ENCODE measurements at regions not wholly inside any gene's neighbourhood (a gene's known extent, or its start where the extent isn't known, plus 50 kb on each side); places are given as distances from the start of the nearest gene placed in this dataset.

GRCh38 chr1:208866386-208866955, 622.3 kb upstream of the PLXNA2 start:
- no peaks in the 10 kb centered on the region for H3K36me3 ChIP-seq
- intact Hi-C loops (cut with DNase I) = no loop called here
- DNase-seq (no peak), ATAC-seq (no peak), FAIRE-seq (no peak)
- WGBS, 2 donors = 85 to 88% methylated on average over 3 of the region's 3 CpGs
- H3K9me3 ChIP-seq = no peaks in the 10 kb centered on the region
- no peak for TF ChIP-seq CTCF (IDR thresholded peaks at IDR 0.05)
- no peak overlapping the region for H3K27ac ChIP-seq
- no peak overlapping the region for H3K4me3 ChIP-seq
- H3K4me1 ChIP-seq = no peaks in the 10 kb centered on the region
- H3K27me3 ChIP-seq = no peaks in the 10 kb centered on the region

- TF ChIP-seq CTCF (IDR thresholded peaks at IDR 0.05) = no peak
- FAIRE-seq (no peak), DNase-seq (no peak), ATAC-seq (no peak)
- H3K4me1 ChIP-seq = no peaks in the 10 kb centered on the region
- no peak overlapping the region for H3K27ac ChIP-seq
- H3K9me3 ChIP-seq = no peaks in the 10 kb centered on the region
- WGBS, 2 donors = 34 to 58% methylated on average over 2 of the region's 2 CpGs
- intact Hi-C loops (cut with DNase I) = no loop called here
- H3K27me3 ChIP-seq = no peaks in the 10 kb centered on the region
- no peak overlapping the region for H3K4me3 ChIP-seq
- H3K36me3 ChIP-seq = no peaks in the 10 kb centered on the region
Measured at GRCh38 chr1:208868554-208868953, 624.4 kb upstream of the PLXNA2 start.

- ATAC-seq = no peak
- no peak for TF ChIP-seq CTCF (IDR thresholded peaks at IDR 0.05)
- Histone ChIP-seq H3K4me1 (no peaks in the 10 kb centered on the region), H3K9me3 (no peaks in the 10 kb centered on the region), H3K27me3 (no peaks in the 10 kb centered on the region), H3K36me3 (no peaks in the 10 kb centered on the region), H3K27ac (no peak overlapping the region), H3K4me3 (no peak overlapping the region)
- intact Hi-C loops (cut with DNase I) = no loop called here
- DNase-seq = no peak
- FAIRE-seq = no peak
- WGBS, 2 donors = 52 to 66% methylated on average over 1 of the region's 1 CpG
Measured at GRCh38 chr1:208874915-208875314, 630.7 kb upstream of the PLXNA2 start.

- TF ChIP-seq CTCF (IDR thresholded peaks at IDR 0.05) = no peak
- ATAC-seq (no peak), FAIRE-seq (no peak), DNase-seq (no peak)
- H3K36me3 ChIP-seq = no peaks in the 10 kb centered on the region
- WGBS, 2 donors = 40 to 78% methylated on average over 3 of the region's 3 CpGs
- H3K9me3 ChIP-seq = no peaks in the 10 kb centered on the region
- intact Hi-C loops (cut with DNase I) = no loop called here
- H3K4me1 ChIP-seq = no peaks in the 10 kb centered on the region
- no peaks in the 10 kb centered on the region for H3K27me3 ChIP-seq
- no peak overlapping the region for H3K27ac ChIP-seq
- H3K4me3 ChIP-seq = no peak overlapping the region
Measured at GRCh38 chr1:208879022-208879421, 634.8 kb upstream of the PLXNA2 start.

- H3K4me1 ChIP-seq = no peaks in the 10 kb centered on the region
- H3K9me3 ChIP-seq = no peaks in the 10 kb centered on the region
- no peaks in the 10 kb centered on the region for H3K36me3 ChIP-seq
- no peak for FAIRE-seq
- 55% methylated on average over 2 of the region's 2 CpGs for WGBS, 2 donors
- no peak for TF ChIP-seq CTCF (IDR thresholded peaks at IDR 0.05)
- no peaks in the 10 kb centered on the region for H3K27me3 ChIP-seq
- no peak for DNase-seq
- no peak overlapping the region for H3K4me3 ChIP-seq
- intact Hi-C loops (cut with DNase I) = no loop called here
- no peak for ATAC-seq
- H3K27ac ChIP-seq = no peak overlapping the region
Measured at GRCh38 chr1:208880433-208881100, 636.4 kb upstream of the PLXNA2 start.
